ENCODE measurements at regions not wholly inside any gene's neighbourhood (a gene's known extent, or its start where the extent isn't known, plus 50 kb on each side); places are given as distances from the start of the nearest gene placed in this dataset.

DNA sequence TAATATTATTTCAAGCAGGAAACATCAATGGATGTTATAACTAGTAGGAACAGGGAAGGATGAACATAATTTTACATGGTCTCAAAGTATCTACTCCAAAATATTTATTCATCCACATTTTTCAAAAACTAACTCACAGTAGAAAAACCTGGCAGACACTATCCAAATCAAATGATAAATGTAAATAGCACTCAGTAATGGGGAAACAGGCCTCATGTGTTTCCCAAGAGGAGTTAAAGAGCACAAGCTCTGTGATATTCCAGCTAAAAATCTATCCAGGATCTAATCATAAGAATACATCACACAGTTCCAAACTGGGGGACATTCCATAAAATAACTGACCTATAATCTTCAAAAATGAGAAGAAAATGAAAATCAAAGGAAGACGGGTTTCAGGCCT, 443.1 kb downstream of the ZNF608 start:
- no peak for DNase-seq (ENCODE audit: extremely low spot score, insufficient read length, low read depth)
- FAIRE-seq: no peak

DNA sequence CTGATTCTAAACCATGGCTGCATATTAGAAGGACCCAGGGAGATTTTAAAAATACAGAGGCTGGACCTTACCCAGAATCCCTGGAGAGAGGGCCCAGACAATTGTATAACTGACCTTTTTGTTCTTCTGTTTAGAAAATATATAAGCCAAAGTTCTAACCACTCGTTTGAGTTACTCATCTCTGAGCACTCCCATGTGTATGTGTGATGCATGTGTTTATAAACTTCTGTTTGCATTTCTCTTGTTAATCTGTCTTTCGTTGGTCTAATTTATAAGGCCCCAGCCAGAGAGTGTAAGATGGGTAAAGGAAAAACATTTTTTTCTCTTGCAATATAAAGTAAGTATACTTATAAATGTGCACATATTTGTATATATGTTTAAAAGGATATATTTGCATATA, 443.9 kb downstream of the ZNF608 start:
- DNase-seq (ENCODE audit: extremely low spot score, insufficient read length, low read depth) (no peak), FAIRE-seq (no peak)

DNA sequence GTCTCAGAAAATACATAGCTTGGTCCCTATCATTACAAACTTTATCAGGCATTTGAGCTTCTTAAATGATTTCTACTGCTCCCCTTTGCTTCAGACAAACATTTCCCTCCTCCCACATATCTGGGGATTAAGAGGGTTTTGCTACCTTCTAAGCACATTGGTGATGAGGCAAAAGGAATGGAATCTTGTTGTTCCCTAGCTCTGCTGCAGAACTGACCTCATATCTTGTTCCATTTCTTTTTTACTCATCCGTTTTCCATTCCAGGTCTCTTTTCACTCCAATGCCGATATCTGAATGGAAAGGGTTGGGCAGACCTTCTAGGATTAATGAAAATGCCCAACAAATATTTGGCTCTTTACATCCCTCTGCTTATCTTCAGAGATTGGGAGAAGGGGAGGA, 444.6 kb downstream of the ZNF608 start:
- FAIRE-seq (no peak), DNase-seq (ENCODE audit: extremely low spot score, insufficient read length, low read depth) (no peak)

DNA sequence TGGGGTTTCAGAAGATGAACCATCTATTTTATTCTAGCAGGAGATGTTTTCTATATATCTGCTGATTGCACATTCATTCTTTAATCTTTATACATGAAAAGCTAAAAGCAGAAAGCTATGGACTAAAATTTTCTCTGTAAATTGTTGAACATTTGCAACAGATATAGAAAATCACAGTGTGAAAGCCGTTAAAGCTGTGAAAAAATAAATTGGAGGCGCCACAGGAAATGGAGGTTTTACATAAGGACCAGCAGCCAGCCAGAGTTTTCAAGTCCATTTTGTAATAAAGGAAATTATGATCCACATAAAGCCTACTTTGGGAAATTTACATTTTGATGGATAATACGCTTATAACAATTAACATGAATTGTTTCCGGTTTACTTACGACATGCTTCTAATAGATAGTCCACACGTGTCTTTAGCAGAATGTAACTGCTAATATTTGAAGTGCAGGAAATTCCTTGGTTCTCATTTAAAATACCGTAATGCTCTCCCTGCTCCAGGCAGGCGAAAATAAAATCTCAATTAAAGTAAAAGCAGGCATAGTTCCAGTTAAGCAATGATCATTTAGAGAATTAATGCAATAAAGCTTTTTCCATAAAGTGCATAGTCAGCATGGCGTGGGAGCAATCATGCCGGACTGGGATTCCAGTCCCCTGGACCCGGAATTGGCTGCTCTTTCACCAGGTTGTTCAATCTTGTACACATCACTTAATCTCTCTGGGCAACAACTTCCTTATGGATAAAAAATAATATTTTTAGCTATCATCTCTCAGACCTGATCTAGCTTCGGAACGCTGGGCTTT, 445.4 kb downstream of the ZNF608 start:
- no peak for FAIRE-seq

DNA sequence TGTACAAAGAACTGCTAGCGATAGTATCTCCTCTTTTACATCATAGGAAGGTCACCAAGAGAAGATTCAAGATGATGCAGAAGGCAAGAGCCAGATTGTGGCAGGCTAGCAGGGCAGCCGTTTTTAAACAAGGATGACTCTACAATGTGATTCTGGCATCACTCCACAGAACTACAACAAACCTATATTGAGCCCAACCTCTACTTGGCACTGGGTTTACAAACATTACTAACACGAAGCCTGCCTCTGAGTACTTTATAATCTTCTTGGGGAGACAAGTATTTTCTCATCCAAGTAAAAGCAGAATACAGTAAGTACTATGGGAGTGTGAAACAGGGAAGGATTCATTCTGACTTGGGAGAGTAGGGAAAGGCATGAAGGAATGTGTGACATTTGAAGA, 448.6 kb downstream of the ZNF608 start:
- DNase-seq (ENCODE audit: extremely low spot score, insufficient read length, low read depth) (no peak), FAIRE-seq (no peak)

More for the DNA sequence above, 445.4 kb downstream of the ZNF608 start:
- no peak for DNase-seq (ENCODE audit: extremely low spot score, insufficient read length, low read depth)

DNA sequence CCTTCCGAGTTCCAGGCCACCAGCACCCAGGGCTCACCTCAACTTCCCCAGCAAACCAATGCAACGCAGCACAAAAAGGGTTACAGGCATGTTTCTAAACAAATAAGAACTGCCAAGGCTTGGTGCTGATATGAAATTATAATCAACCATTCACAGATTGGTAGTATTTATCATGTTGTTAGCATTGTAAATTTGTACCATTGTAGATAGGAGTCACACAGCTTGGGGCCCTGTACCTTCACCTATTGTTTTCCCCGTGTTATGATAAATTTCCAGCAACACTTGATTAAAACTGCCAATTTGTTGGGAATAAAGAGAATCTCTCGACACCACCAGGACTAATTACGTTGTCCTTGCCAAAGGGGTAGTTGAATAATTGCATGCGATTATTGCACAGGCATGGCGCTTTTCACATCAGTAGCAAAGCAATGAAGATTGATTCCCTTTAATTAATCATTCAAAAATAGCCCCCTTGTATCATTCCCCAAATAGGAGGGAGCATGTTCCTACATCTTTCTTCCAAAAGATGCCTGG, 454.1 kb downstream of the ZNF608 start:
- no peak for FAIRE-seq
- DNase-seq (ENCODE audit: extremely low spot score, insufficient read length, low read depth): no peak

DNA sequence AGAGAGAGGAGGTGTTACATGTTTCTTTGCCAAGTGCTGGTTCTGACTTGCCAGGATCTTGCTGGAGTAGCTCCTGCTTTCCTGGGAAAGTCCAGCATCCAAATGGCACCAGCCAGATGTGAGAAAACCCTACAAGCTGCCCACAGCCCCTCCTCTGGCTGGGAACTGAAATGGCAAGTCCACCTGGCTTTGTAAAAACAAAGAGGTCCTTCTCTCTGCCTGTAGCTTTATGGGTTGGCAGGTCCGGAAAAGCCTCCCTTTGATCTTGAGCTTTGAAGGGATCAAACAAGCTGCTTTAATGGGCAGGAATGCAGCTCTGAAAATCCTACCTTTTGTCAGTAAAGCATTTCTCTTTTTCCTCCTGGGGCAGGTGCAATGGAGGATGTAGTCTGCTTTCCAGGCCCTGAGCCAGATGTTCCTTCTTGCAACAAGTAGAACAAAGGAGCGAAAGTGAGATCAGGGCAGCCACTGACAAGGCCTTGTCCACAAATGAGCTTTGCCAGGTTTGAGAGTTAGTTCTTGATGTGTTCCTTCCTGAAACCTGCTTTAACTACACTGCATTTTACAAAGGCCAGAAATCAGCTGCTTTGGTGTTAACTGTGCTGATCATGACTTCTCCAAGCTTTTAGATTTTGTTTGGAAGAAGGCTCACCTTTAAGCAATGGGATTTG, 456.7 kb downstream of the ZNF608 start:
- FAIRE-seq (no peak), DNase-seq (ENCODE audit: extremely low spot score, insufficient read length, low read depth) (no peak)

DNA sequence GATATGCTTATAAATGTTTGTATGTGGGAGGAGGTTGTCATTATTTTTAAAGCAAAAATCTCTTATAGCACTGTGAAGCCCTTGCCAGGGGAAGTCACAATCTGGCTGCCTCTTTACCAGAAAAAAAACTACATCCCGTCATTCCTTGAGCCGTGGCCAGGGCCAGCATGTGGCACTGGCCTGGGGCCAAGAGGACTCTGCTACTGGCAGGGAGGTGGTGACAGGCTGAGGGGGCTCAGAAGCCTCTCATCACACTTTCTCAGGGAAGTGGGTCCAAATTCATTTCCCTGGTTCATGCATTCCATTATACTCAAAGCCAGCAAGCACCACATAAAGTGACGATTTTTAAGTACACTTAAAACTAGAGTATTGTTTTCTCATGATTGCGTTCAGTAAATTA, 457.3 kb downstream of the ZNF608 start:
- FAIRE-seq (no peak), DNase-seq (ENCODE audit: extremely low spot score, insufficient read length, low read depth) (no peak)

DNA sequence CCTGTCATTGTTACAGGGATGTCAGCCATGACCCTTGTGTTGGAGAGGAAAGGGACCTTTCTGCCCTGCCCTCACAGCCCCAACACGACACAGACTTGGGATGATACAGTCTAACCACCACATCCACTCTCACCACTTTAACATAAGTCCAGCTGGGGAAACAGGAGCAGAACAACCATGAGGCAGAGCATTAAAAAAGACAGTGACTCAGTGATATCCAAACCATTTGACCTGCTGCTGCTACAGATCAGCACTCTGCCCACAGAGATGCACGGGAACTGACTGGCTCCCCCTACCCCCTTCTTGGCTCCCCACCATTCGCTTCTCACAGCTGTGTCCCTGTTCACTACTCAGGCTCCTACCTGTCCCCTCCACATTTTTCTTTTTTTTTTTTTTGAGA, 458.6 kb downstream of the ZNF608 start:
- no peak for FAIRE-seq
- DNase-seq (ENCODE audit: extremely low spot score, insufficient read length, low read depth): no peak

DNA sequence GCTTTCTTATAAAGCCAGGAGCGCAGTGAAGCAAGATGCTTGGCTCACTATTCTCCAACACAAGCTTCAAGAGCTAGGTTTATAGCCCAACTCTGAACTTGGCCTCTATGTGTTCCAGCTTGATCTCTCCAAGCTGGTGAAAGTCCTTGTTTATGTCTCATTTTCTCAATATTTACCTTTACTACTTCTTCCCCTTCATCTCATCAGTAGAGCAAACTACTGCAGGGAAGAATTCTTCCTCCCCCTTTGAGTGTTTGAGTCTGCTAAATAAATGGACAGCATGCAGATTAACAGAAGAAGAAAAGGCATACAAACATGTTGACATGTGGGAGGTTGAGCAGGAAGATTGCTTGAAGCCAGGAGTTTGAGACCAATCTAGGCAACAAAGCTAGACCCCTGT, 460.7 kb downstream of the ZNF608 start:
- DNase-seq (ENCODE audit: extremely low spot score, insufficient read length, low read depth) (no peak), FAIRE-seq (no peak)

DNA sequence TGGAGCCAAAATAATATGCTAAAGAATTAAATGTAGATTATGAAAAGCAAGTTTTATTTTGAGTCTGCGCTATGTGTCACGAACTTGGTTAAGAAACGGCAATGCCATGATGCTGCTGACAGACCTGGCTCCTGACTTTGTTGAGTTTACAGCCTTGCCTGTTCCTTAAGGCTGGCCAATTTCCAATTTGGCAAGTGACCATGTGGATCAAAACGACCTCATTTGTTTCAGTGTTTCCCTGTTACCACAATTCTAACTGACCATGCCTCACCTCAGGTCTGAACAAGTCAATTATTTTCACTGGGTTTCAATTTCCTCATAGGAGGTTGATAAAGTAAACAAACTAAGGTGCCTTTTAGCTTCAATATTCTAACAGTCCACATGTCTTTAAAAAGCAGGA, 461.4 kb downstream of the ZNF608 start:
- DNase-seq (ENCODE audit: extremely low spot score, insufficient read length, low read depth) (no peak), FAIRE-seq (no peak)

DNA sequence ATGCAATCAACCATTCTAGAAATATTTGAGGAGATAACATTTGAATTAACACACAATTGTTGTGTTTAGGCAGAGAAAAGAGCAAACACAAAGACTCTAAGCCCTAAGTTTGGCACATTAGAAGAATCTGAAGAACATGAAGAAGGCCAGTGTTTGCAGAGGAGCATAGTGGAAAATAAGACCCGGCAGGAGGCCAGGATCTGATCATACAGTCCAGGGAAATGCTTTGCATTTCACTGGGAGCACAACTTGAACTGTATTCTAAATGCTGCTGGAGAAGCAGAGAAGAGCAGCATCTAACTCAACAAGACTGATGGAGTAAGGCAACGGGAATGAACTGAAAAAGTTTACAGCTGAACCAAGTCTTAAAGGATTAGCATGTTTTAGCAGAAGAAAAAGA, 463.4 kb downstream of the ZNF608 start:
- no peak for DNase-seq (ENCODE audit: extremely low spot score, insufficient read length, low read depth)
- no peak for FAIRE-seq

DNA sequence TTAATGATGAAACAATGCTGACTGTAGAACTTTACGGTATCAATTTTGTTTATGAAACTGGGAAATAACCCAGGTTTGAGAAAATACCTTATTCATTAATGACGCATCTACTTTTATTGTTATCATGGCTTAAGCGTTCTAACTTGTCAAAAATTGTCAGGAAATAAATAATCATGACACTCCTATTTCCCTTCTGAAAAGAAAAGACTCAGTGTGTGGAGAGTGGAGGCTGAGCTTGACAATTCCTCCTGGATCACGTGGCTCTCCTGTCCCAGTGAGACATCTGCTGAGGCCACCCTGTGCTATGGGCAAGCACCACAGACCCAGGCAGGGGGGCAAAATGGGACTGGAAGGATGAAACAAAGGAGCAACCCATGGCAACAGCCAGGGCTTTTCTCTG, 466.4 kb downstream of the ZNF608 start:
- DNase-seq (ENCODE audit: extremely low spot score, insufficient read length, low read depth) (no peak), FAIRE-seq (no peak)

DNA sequence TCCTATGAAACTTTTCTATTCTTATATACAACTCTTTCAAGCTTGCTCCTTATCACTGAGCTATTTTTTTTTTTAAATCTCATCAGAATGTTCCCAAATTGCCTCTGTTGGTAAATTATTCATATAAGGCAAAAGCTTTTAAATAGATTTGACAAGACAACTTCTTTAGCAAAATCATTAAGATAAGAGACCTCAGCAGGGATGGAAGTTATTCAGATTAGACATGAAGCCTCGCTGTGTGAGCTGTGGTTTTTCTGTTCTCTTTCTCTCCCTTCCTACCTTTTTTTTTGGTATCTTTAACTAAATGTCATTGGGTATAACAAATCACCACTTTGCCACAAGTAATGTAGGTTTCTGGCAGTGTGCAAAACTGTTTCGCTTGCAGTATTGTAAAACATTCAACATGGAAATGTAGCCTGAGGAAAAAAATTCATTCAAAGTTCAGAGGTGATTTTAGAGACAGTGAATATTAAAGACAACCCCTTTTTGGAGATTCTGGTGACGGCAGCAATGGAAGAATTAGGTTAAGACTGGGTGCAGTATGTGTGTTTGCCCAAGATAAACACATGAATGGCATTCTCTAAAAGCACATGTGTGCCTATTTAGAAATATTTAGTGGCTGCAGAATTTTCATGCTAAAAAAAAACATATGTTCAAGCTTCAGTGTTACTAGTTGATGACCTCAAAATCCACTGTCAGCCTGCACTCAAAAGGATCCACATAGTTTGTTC, 467.1 kb downstream of the ZNF608 start:
- no peak for FAIRE-seq
- DNase-seq (ENCODE audit: extremely low spot score, insufficient read length, low read depth): no peak

DNA sequence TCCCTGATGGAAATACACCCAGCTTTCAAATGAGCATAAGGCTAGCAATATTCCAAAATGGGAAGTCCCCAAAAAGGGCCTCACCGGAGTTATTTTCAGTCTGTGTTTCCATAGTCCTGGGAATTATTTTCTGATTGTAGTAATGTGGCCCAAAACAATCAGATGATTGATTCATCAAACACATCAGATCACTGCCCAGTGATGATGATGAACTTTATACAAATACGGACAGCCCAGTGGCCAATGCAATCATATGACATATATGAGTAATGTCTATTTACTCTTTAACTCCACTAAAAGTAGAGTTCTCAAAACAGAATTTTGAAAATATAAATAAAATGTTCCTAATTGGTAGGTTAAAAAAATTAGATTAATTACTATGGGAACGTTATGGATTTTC, 467.8 kb downstream of the ZNF608 start:
- no peak for DNase-seq (ENCODE audit: extremely low spot score, insufficient read length, low read depth)
- FAIRE-seq: no peak

DNA sequence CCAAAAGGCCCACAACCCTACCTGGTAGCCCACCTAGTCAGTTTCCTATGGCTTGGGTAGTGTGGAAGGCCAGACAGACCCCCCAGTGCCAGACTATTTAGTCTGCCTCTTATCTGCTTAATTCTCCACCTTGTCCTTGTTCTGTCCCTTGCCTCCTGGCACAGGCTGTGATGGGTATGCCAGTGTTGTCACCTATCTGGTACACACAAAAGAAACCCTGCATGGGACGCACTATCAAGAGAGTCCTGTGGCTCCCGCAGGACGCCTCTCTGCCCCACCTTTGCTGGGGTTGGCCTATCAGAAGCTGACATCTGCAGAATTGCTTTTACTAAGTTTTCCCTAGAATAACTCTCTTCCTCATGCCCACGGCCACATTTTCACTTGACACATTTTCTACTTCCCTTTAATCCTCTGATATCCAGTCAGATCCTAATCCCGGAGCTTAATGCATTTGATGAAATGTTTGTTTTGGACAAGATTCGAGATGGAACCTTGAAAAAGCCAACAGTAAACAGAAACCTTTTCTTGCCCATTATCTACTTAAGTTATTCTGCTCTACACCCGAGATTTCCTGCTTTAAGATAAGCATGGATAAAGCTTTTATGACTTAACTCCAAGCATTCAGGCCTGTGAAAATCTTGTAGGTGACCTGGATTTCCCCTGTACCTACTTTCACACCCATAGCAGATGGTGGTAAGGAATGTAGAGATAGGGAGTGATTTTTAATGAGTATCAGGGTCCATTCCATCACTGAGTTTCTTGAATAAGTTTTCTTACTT, 468.5 kb downstream of the ZNF608 start:
- no peak for FAIRE-seq
- no peak for DNase-seq (ENCODE audit: extremely low spot score, insufficient read length, low read depth)

DNA sequence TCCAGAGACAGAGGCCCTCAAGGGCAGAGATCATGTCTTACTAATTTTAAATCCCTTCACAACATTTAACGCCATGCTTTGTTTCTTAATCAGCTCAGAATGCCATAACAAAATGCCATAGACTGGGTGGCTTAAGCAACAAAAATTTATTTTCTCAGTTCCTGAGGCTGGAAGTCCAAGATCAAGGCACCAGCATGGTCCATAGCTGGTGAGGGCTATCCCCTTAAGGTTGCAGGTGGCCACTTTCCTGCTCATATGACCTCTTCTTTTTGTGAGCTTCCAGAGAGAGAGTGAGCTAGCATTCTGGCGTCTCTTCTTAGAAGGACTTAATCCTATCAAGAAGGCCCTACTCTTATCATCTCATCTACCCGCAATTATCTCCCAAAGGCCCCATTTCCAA, 470.3 kb downstream of the ZNF608 start:
- FAIRE-seq (no peak), DNase-seq (ENCODE audit: extremely low spot score, insufficient read length, low read depth) (no peak)

DNA sequence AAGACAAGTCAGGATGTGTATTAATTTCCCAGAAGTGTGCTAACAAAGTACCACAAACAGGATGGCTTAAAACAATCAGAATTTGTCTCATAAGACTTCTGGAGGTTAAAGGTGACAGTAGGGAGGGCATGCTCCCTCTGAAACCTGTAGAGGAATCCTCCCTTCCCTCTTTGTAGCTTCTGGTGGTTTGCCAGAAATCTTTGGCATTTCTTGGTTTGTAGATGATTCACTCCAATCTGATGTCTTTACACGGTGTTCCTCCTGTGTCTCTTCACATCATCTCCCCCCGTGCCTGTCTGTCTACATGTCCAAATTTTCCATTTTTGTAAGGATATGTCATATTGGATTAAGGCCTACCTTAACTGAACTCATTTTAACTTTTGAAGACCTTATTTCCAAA, 471.5 kb downstream of the ZNF608 start:
- FAIRE-seq (no peak), DNase-seq (ENCODE audit: extremely low spot score, insufficient read length, low read depth) (no peak)

DNA sequence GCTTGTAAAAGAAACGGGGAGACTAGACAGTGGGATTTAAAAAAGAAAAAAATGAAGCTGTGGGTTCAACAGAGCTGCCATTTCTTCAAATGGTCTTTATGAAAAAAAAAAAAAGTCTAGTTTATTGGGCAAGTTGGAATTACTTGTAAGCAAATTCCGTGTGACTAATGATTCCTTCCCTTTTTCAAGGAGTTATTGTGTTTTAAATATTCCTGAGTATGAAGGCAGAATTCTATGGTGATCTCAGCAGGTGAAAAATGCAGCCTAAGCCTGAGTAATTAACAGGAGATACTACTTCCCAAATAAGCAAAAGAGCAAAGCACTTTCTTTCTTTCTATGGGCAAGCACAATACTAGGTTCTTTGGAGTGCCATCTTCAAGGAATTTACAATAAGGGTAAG, 481.9 kb downstream of the ZNF608 start:
- FAIRE-seq: no peak

More for the DNA sequence above, 481.9 kb downstream of the ZNF608 start:
- no peak for DNase-seq (ENCODE audit: extremely low spot score, insufficient read length, low read depth)

Data from GM18507 (cell line).